Endodermal cell (in vitro differentiated cells): ENCODE measurements at regions not wholly inside any gene's neighbourhood (a gene's known extent, or its start where the extent isn't known, plus 50 kb on each side); places are given as distances from the start of the nearest gene placed in this dataset.

Experiments used
- DNase-seq: peaks from one replicate; pipeline ENCODE4 v3.0.0-alpha.2; 2017
- H3K27ac ChIP-seq: 2 replicates; pipeline ENCODE4 v1.5.1; 2013; ENCODE audit warnings: mild to moderate bottlenecking, low read depth, low read length, moderate library complexity
- H3K27me3 ChIP-seq: 2 replicates; pipeline ENCODE4 v1.6.1; 2013; ENCODE audit warnings: mild to moderate bottlenecking, low read length, moderate library complexity; ENCODE audit not compliant: insufficient read depth, control insufficient read depth, poor library complexity, severe bottlenecking
- H3K36me3 ChIP-seq: 2 replicates; pipeline ENCODE4 v1.7.0; 2013; ENCODE audit warnings: mild to moderate bottlenecking, low read length, moderate library complexity; ENCODE audit not compliant: control insufficient read depth, insufficient read depth
- H3K4me1 ChIP-seq: one replicate; pipeline ENCODE4 v1.7.0; 2013; ENCODE audit warnings: low read length; ENCODE audit not compliant: control insufficient read depth, insufficient read depth
- H3K4me3 ChIP-seq: 2 replicates; pipeline ENCODE4 v1.5.1; 2013; ENCODE audit warnings: mild to moderate bottlenecking, low read length, moderate library complexity
- H3K9ac ChIP-seq: 2 replicates; pipeline ENCODE4 v1.6.1; 2013; ENCODE audit warnings: mild to moderate bottlenecking, low read length, moderate library complexity; ENCODE audit not compliant: poor library complexity, severe bottlenecking; ENCODE audit errors: extremely low read depth
- H3K9me3 ChIP-seq: 2 replicates; pipeline ENCODE4 v1.6.1; 2013; ENCODE audit warnings: mild to moderate bottlenecking, low read length, moderate library complexity; ENCODE audit not compliant: control insufficient read depth
- H3K27ac Mint-ChIP-seq: 2 replicates; pipeline ENCODE4 v1.8.0; 2020; ENCODE audit warnings: mixed read lengths
- H3K27me3 Mint-ChIP-seq: 2 replicates; pipeline ENCODE4 v1.8.0; 2021; ENCODE audit warnings: mild to moderate bottlenecking, mixed read lengths; ENCODE audit not compliant: insufficient read depth
- H3K36me3 Mint-ChIP-seq: 2 replicates; pipeline ENCODE4 v1.8.0; 2020; ENCODE audit warnings: low read depth, mixed read lengths
- H3K4me1 Mint-ChIP-seq: 2 replicates; pipeline ENCODE4 v1.8.0; 2020; ENCODE audit warnings: mixed read lengths
- H3K4me3 Mint-ChIP-seq: 2 replicates; pipeline ENCODE4 v1.8.0; 2020; ENCODE audit warnings: mild to moderate bottlenecking, moderate library complexity, mixed read lengths
- H3K9me3 Mint-ChIP-seq: 2 replicates; pipeline ENCODE4 v1.8.0; 2020; ENCODE audit warnings: mild to moderate bottlenecking, mixed read lengths
- WGBS, 2 experiments: methylation state at CpG; one replicate each; pipeline versions ENCODE4 v1.1.5 to v1.1.7; 2013; ENCODE audit warnings: missing lambda C conversion rate in 2 of 2, mixed read lengths in 1 of 2; ENCODE audit not compliant: insufficient coverage in 1 of 2, insufficient read length in 1 of 2; 5-methylcytosine and 5-hydroxymethylcytosine counted together
- TF ChIP-seq, protein P1 (sequence below): fragments of 200-600 bp; sonication (generic); conservative IDR thresholded peaks from 2 replicates; pipeline ENCODE4 v1.5.0; 2021; ENCODE audit warnings: antibody characterized with exemption, mild to moderate bottlenecking

- Mint-ChIP-seq H3K4me3 (no peak overlapping the region), H3K9me3 (no peaks in the 10 kb centered on the region), H3K4me1 (peaks cover 8% of the 10 kb centered on the region), H3K27ac (no peak overlapping the region), H3K36me3 (no peaks in the 10 kb centered on the region), H3K27me3 (no peaks in the 10 kb centered on the region)
- Histone ChIP-seq H3K4me3 (no peak overlapping the region), H3K27me3 (no peaks in the 10 kb centered on the region), H3K27ac (no peak overlapping the region), H3K4me1 (no peaks in the 10 kb centered on the region), H3K9me3 (no peaks in the 10 kb centered on the region), H3K9ac (no peak overlapping the region), H3K36me3 (no peaks in the 10 kb centered on the region)
- no peak for DNase-seq
- TF ChIP-seq, protein P1, sequence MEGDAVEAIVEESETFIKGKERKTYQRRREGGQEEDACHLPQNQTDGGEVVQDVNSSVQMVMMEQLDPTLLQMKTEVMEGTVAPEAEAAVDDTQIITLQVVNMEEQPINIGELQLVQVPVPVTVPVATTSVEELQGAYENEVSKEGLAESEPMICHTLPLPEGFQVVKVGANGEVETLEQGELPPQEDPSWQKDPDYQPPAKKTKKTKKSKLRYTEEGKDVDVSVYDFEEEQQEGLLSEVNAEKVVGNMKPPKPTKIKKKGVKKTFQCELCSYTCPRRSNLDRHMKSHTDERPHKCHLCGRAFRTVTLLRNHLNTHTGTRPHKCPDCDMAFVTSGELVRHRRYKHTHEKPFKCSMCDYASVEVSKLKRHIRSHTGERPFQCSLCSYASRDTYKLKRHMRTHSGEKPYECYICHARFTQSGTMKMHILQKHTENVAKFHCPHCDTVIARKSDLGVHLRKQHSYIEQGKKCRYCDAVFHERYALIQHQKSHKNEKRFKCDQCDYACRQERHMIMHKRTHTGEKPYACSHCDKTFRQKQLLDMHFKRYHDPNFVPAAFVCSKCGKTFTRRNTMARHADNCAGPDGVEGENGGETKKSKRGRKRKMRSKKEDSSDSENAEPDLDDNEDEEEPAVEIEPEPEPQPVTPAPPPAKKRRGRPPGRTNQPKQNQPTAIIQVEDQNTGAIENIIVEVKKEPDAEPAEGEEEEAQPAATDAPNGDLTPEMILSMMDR = no peak
- 93 to 100% methylated on average over 2 to 4 of the region's 4 CpGs for WGBS, 2 experiments
Measured at GRCh38 chr4:144578681-144579080, 67.3 kb upstream of the HHIP start.

GRCh38 chr4:144579411-144580030 lies 66.4 kb upstream of the HHIP start:
- Mint-ChIP-seq H3K4me3 (no peak overlapping the region), H3K4me1 (peaks cover 6% of the 10 kb centered on the region), H3K27me3 (no peaks in the 10 kb centered on the region), H3K27ac (no peak overlapping the region), H3K9me3 (no peaks in the 10 kb centered on the region), H3K36me3 (no peaks in the 10 kb centered on the region)
- H3K4me1 ChIP-seq = no peaks in the 10 kb centered on the region
- H3K9ac ChIP-seq = no peak overlapping the region
- no peaks in the 10 kb centered on the region for H3K9me3 ChIP-seq
- no peak for DNase-seq
- no peak overlapping the region for H3K27ac ChIP-seq
- H3K36me3 ChIP-seq = no peaks in the 10 kb centered on the region
- TF ChIP-seq, protein P1 = no peak
- H3K27me3 ChIP-seq = no peaks in the 10 kb centered on the region
- H3K4me3 ChIP-seq = no peak overlapping the region

DNA sequence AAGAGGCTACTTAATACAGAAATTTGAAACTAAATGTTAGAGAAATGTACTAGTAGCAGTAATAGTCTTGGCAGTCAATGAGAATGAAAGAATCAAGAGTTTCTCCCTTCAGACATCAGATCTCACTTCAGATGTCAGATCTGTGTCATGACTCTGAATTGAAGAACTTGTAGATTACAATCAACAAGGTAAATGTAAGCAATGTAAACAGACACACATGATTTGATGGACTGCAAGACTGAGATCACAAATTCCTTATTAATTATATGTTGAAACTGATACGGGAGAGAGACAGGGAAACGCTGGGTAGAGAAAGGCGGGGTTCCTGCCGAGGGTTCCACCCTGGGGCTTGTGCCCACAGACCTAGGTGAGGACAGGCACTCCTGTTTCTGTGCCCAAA lies 65.5 kb upstream of the HHIP start:
- Mint-ChIP-seq H3K4me3 (no peak overlapping the region), H3K9me3 (no peaks in the 10 kb centered on the region), H3K36me3 (no peaks in the 10 kb centered on the region), H3K27ac (no peak overlapping the region), H3K4me1 (peaks cover 6% of the 10 kb centered on the region), H3K27me3 (no peaks in the 10 kb centered on the region)
- H3K9me3 ChIP-seq = no peaks in the 10 kb centered on the region
- H3K27ac ChIP-seq = no peak overlapping the region
- H3K36me3 ChIP-seq = no peaks in the 10 kb centered on the region
- WGBS, 2 experiments = 97% methylated on average over 4 of the region's 4 CpGs; no CpG with 5 or more reads in 1 of the 2 experiments
- no peak for DNase-seq
- no peaks in the 10 kb centered on the region for H3K27me3 ChIP-seq
- H3K4me3 ChIP-seq = no peak overlapping the region
- no peaks in the 10 kb centered on the region for H3K4me1 ChIP-seq
- TF ChIP-seq, protein P1 = no peak
- no peak overlapping the region for H3K9ac ChIP-seq
